AG04450 (cell line): ENCODE measurements at regions not wholly inside any gene's neighbourhood (a gene's known extent, or its start where the extent isn't known, plus 50 kb on each side); places are given as distances from the start of the nearest gene placed in this dataset.

Experiments used
- CTCF ChIA-PET: fragments of 300-600, 350-600 bp; formaldehyde crosslinking; extraction: SDS; loops from one replicate; lab custom pipeline; 2022; ENCODE audit warnings: antibody characterized with exemption, inconsistent platforms; lab: Charles Lee
- POLR2A ChIA-PET: fragments of 350-600 bp; formaldehyde crosslinking; extraction: SDS; loops from one replicate; lab custom pipeline; 2021; ENCODE audit warnings: antibody characterized with exemption, inconsistent platforms; lab: Yijun Ruan, JAX
- DNase-seq: peaks from one replicate; pipeline ENCODE4 v3.0.0-alpha.2; 2011; ENCODE audit warnings: low read depth, low spot score
- H3K27ac ChIP-seq: one replicate; pipeline ENCODE4 v1.5.1; 2012; ENCODE audit warnings: low read depth, low read length, control low read depth
- H3K27me3 ChIP-seq: one replicate; pipeline ENCODE4 v1.6.0; 2012; ENCODE audit warnings: low read length; ENCODE audit not compliant: control insufficient read depth, insufficient read depth
- H3K4me3 ChIP-seq: 2 replicates; pipeline ENCODE4 v1.5.1; 2011; ENCODE audit warnings: mild to moderate bottlenecking, low read depth, low read length, control low read depth
- H3K9me3 ChIP-seq: 2 replicates; pipeline ENCODE4 v1.5.1; 2012; ENCODE audit warnings: low read length; ENCODE audit not compliant: control insufficient read depth, insufficient read depth
- CTCF ChIP-seq: IDR thresholded peaks from 2 replicates; pipeline ENCODE4 v1.5.1; 2011; ENCODE audit warnings: low read depth, low read length, control low read depth, inconsistent platforms

DNA sequence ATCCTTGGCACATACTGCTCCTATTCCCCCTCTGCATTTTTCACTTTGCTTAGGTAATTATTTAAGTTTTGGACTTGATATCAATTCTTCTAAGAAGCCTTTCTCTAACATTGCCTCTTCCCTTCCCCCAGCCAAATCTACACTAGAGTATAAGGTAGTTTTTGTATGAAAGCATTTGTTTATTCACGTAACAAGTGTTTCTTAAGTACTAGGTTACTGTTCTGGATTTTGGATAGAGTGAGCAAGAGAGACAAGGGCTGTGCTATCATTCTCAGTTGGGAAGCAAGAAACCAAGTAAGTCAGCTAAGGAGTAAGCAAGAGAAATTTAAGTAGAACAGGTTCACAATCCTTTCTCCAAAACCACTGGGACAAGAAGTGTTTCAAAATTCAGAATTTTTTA is 55.9 kb upstream of the HHIP start:
- no peak for TF ChIP-seq CTCF
- H3K27ac ChIP-seq = no peak overlapping the region
- no peaks in the 10 kb centered on the region for H3K27me3 ChIP-seq
- H3K9me3 ChIP-seq = no peaks in the 10 kb centered on the region
- no peak overlapping the region for H3K4me3 ChIP-seq
- ChIA-PET POLR2A (no interaction called here), CTCF (no interaction called here)
- no peak for DNase-seq

DNA sequence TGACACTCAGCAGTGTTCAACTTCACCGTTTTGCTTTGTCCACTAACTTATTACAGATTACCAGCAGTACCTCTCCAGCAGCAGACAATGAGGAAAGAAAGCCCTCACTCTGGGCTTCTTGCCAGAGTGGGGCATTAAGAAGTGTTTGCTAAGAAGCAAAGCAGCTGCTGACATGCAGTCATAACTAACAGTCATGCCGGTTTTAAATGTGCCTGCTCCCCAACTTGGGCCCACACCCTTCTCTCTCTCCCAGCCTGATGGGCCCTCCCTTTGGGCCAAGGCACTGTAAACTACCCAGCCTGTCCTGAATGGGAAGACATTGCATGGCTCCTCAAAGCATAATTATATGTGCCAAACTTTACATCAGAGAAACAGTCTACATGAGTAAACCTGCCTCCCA is 54.6 kb upstream of the HHIP start:
- Histone ChIP-seq H3K27me3 (no peaks in the 10 kb centered on the region), H3K9me3 (no peaks in the 10 kb centered on the region), H3K4me3 (no peak overlapping the region), H3K27ac (peak overlapping the region; percentile 34)
- CTCF ChIA-PET = no interaction called here
- POLR2A ChIA-PET = no interaction called here
- no peak for TF ChIP-seq CTCF
- peak; percentile 78 for DNase-seq

- Histone ChIP-seq H3K27ac (no peak overlapping the region), H3K4me3 (no peak overlapping the region), H3K27me3 (no peaks in the 10 kb centered on the region), H3K9me3 (no peaks in the 10 kb centered on the region)
- TF ChIP-seq CTCF = no peak
- ChIA-PET CTCF (no interaction called here), POLR2A (no interaction called here)
- DNase-seq = no peak
These were observed 53.7 kb upstream of the HHIP start for GRCh38 chr4:144592264-144592663.

DNA sequence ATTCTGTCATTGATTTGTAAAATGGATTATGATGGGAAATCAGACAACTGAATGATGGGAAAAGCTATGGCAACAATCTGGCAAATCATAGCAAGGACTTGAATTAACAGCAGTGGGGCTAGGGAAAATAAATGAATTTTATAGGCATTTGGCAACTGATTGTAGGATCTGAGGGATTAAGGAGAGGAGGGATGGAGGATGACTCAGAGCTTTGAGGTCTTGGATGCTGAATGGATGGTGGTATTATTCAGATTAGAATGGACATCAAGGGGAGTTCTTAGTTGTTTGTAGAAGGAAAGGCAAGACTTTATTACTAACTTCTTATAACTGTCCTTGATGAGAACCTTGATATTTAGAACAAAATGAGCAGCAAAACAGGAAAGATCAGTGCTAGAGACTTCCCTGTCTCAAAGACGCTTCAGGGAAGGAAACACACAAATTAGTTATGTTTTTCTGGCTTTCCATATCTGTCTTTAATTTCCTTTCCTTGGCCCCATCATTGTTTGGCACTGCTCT is 51.4 kb upstream of the HHIP start:
- CTCF ChIA-PET = no interaction called here
- H3K27ac ChIP-seq = no peak overlapping the region
- no peak for DNase-seq
- no peaks in the 10 kb centered on the region for H3K9me3 ChIP-seq
- TF ChIP-seq CTCF = no peak
- no peak overlapping the region for H3K4me3 ChIP-seq
- POLR2A ChIA-PET = no interaction called here
- no peaks in the 10 kb centered on the region for H3K27me3 ChIP-seq

DNA sequence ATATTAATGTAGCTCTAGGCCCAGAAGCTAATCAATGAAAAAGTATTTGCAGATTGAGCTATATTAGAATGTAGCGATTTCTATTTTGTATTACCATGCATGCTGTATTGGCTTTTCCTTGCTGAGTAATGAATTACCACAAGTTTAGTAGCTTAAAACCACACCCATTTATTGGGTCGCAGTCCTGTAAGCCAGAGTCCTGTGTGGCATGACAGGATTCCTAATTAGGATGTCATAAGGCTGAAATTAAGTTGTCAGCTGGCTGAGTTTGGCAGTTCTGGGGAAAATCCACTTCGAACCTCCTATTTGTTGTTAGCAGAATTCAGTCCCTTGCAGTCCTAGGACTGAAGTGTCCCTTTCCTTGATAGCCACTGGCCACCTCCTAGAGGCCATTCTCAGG is 50.3 kb upstream of the HHIP start:
- Histone ChIP-seq H3K27me3 (no peaks in the 10 kb centered on the region), H3K27ac (no peak overlapping the region), H3K4me3 (no peak overlapping the region), H3K9me3 (no peaks in the 10 kb centered on the region)
- ChIA-PET CTCF (interaction anchor here (0.6 kb wide), 1 partner anchor 29 kb away, joined by 3 read pairs; no protein-coding TSS in a partner anchor), POLR2A (no interaction called here)
- no peak for DNase-seq
- TF ChIP-seq CTCF = no peak
